ENCODE measurements at regions not wholly inside any gene's neighbourhood (a gene's known extent, or its start where the extent isn't known, plus 50 kb on each side); places are given as distances from the start of the nearest gene placed in this dataset.

DNA sequence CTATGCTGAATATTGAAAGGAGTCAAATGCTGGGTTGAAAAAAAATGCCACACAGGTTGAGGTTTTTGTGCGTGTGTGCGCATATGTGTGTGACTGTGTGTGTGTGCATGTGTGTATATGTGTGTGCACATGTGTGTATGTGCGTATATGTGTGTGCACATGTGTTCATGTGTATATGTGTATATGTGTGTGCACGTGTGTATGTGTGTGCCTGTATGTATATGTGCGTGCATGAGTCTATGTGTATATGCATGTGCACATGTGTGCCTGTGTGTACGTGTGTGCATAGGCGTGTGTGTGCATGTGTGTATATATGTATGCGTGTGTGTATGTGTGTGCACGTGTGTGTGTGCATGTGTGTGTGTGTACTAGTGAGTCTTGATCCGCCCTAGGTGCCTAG is 655.7 kb downstream of the AACS start:
- intact Hi-C loops (cut with DNase I), result no loop called here
- ATAC-seq (ENCODE audit: poor library complexity) (no peak), DNase-seq (no peak)

- DNase-seq (no peak), ATAC-seq (ENCODE audit: poor library complexity) (no peak)
- intact Hi-C loops (cut with DNase I), result no loop called here
These were observed 668.9 kb downstream of the AACS start for GRCh38 chr12:125734137-125734536.

GRCh38 chr12:125738211-125738610 is 673.0 kb downstream of the AACS start:
- ATAC-seq (ENCODE audit: poor library complexity) (no peak), DNase-seq (no peak)
- intact Hi-C loops (cut with DNase I), result no loop called here

GRCh38 chr12:125742413-125742812 is 677.2 kb downstream of the AACS start:
- intact Hi-C loops (cut with DNase I), result no loop called here
- DNase-seq (no peak), ATAC-seq (ENCODE audit: poor library complexity) (no peak)

DNA sequence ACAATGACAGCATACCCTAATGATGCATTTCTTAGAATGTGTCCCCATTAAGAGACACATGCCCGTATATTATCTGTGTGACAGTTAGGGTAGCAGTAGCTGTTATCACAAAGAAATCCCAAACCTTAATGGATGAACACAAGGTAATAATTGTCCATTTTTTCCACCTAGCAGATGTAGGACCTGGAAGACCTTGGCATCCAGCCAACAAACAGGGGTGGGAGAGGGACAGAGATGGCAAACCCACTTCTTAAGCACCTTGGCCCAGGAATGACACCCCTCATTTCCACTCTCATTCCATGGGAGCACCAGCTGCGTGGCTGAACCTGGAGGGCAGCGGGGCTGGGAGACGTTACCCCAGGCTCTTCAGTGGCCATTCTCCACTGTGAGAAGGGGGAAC is 679.0 kb downstream of the AACS start:
- ATAC-seq (ENCODE audit: poor library complexity), result no peak
- no peak for DNase-seq
- intact Hi-C loops (cut with DNase I), result no loop called here

- intact Hi-C loops (cut with DNase I), result no loop called here
- no peak for DNase-seq
- peak; percentile 62 for ATAC-seq (ENCODE audit: poor library complexity)
These were observed 690.3 kb downstream of the AACS start for GRCh38 chr12:125755512-125755911.

- no peak for ATAC-seq (ENCODE audit: poor library complexity)
- intact Hi-C loops (cut with DNase I), result no loop called here
These were observed 700.9 kb downstream of the AACS start for GRCh38 chr12:125766091-125766490.

GRCh38 chr12:125772403-125772802 is 707.2 kb downstream of the AACS start:
- intact Hi-C loops (cut with DNase I), result no loop called here
- DNase-seq (no peak), ATAC-seq (ENCODE audit: poor library complexity) (no peak)

More at GRCh38 chr12:125766091-125766490, 700.9 kb downstream of the AACS start:
- no peak for DNase-seq

GRCh38 chr12:125773033-125773640 is 707.9 kb downstream of the AACS start:
- intact Hi-C loops (cut with DNase I), result no loop called here
- no peak for DNase-seq
- no peak for ATAC-seq (ENCODE audit: poor library complexity)

DNA sequence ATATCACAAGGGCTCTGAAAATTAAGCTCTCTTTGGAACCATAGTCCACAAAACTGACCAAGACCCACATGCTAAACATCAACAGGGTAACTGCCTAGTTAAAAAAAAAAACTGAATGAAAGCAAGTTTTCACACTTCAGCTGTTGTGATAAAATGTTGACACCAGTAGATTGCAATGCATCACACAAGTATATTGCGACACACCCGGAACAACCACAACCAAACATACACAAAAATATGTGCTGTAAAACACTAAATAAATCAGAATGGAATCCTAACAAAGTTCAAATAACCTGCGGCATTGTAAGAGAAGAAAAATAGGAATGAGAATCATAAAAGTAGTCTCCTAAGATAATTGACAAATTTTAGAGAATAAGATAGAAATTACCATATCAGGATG is 710.3 kb downstream of the AACS start:
- DNase-seq (no peak), ATAC-seq (ENCODE audit: poor library complexity) (no peak)
- intact Hi-C loops (cut with DNase I), result no loop called here

DNA sequence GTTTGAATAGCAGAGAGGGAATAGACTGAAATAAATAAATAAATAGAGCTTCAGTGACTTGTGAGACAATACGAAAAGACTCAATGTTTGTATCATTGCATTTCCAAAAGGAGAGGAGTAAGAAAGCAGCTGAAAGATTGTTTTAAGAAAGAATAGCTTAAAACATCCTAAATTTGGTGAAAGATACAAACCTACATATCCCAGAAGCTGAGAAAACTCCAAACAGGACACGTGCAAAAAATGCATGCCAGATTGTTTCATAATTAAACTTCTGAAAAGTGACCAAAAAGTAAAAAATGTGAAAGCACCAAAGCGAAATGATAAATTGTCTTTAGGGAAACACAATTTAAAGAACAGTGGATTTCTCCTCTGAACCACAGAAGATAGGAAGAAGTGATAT is 711.0 kb downstream of the AACS start:
- ATAC-seq (ENCODE audit: poor library complexity), result no peak
- DNase-seq, result no peak
- intact Hi-C loops (cut with DNase I), result no loop called here

GRCh38 chr12:125786143-125786542 is 720.9 kb downstream of the AACS start:
- intact Hi-C loops (cut with DNase I), result no loop called here
- DNase-seq (no peak), ATAC-seq (ENCODE audit: poor library complexity) (no peak)

DNA sequence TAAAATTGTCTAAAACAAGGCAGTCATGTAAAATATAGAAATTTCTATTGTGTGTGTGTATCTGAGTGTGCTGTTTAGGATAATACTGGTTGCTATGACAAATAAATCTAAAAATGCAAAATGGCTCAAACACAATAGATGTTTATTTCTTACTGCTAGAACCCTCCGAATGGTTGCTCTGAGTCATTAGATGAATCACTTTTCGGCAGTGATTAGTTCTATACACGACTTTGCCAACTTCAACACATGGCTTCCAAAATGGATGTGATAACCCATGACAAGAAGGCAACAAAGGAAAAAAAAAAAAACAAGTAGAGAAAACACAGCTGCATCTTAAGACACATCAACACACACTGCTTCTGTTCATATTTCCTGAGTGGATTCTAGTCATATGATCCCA is 729.2 kb downstream of the AACS start:
- intact Hi-C loops (cut with DNase I), result no loop called here
- no peak for DNase-seq
- ATAC-seq (ENCODE audit: poor library complexity), result no peak

DNA sequence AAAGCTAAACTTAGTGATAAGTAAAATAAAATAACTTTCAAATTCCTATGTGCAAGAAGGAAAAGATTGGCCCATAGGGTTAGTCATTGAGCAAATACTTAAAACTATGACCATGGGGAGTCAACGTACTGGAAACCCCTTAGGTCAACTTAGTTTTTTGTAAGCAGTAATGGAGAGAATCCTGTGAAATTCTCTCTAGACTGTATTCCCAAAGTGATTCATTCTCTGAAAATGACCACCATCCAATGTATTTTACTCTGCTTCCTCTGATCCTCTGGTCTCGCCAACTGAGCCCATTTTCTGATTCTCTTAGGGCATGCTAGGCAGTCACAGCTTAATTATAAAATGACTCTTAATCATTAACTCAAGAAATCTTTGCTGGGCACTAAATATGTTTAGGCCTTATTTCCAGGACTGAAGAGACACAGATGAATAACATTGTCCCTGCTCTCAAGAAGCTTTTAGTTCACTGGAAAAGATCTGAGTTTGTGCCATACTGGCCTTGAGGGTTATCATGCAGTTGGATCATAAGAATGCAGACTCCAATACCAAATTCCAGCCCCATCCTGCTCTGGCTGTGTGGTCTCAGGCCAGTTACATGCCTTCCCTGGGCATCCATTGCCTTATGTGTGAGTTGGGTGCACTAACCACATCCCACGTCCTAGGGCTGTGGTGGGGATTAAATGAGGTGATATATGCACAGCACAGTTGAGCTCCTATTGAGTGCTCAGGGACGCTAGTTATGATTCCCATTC is 732.4 kb downstream of the AACS start:
- intact Hi-C loops (cut with DNase I), result no loop called here
- no peak for DNase-seq
- ATAC-seq (ENCODE audit: poor library complexity), result no peak

DNA sequence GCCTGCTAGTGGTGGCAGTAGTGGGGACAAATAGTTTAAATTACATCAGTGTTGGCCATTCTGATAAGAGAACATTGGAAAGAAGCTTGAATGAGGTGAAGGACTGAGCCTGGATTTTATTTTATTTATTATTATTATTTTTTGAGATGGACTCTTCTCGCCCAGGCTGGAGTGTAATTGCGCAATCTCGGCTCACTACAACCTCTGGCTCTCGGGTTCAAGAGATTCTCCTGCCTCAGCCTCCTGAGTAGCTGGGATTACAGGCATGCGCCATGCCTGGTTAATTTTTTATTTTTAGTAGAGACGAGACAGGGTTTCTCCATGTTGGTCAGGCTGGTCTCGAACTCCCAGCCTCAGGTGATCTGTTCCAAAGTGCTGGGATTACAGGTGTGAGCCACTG is 739.4 kb downstream of the AACS start:
- ATAC-seq (ENCODE audit: poor library complexity), result no peak
- no peak for DNase-seq
- intact Hi-C loops (cut with DNase I), result no loop called here

DNA sequence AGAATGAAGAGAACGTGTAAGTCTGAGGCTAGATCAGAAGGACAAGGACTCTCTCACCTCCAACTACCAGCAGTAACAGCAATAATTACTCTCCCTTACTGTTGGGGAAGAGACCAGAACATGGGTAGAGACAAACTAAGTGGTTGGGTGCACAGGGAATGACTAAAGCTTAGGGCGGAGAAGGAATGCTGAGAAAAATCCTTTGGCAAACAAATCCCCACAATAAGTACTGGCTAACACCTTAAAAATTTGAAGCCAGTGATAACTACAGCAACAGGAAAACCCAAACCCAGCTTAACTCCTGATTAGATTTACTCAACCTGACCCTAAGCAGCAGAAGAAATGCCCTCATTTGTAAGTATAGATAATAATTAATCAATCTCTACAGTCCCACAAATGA is 759.0 kb downstream of the AACS start:
- DNase-seq, result no peak
- intact Hi-C loops (cut with DNase I), result no loop called here

DNA sequence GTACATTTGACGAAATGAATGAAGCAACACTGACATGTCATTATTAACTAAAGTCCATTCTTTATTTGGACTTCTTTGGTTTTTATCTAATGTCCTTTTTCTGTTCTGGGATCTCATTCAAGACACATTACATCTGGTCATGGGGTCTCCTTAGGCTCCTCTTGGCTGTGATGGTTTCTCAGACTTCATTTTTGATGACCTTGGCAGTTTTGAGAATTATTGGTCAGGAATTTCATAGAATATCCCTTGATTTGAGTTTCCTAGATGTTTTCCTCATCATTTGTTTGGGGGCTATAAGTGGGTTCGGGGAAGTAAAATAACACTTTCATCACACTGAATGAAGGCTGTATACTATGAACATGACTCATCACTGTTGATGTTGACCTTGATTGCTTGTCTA is 770.6 kb downstream of the AACS start:
- intact Hi-C loops (cut with DNase I), result no loop called here
- DNase-seq, result no peak
- no peak for ATAC-seq (ENCODE audit: poor library complexity)

More for the DNA sequence above, 759.0 kb downstream of the AACS start:
- no peak for ATAC-seq (ENCODE audit: poor library complexity)

DNA sequence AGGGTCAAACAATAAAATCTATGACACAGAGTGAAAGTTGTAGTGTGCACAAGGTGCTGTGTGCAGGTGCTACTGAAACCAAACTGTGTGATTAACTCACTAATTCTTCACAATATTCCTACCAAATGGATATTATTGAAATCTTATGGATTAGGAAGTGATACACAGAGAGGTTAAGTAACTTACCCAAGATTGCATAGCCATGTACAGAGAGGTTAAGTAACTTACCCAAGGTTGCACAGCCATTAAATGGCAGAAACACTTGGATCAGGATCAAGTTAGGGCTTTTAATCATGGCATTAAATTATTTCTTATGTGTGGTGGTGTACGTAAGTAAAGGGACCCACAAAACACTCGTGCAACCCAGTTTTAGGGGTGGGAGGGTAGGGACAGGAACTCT is 771.4 kb downstream of the AACS start:
- no peak for ATAC-seq (ENCODE audit: poor library complexity)
- intact Hi-C loops (cut with DNase I), result no loop called here
- DNase-seq, result no peak

DNA sequence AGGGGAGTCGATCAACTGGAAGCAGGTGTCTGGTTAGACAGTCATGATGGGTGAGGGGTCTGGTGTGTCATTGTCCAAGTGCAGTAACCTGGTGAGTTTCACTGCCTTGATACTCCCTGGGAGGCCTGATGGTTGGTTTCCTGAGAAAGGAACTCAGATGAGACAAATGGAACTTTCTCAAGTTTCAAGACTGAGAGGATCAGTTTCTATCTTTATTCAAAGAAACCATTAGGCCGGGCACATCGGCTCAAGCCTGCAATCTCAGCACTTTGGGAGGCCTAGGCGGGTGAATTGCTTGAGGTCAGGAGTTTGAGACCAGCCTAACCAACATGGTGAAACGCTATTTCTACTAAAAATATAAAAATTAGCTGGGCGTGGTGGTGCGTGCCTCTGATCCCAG is 776.1 kb downstream of the AACS start:
- intact Hi-C loops (cut with DNase I), result no loop called here
- no peak for DNase-seq
- no peak for ATAC-seq (ENCODE audit: poor library complexity)

- intact Hi-C loops (cut with DNase I), result no loop called here
- ATAC-seq (ENCODE audit: poor library complexity) (no peak), DNase-seq (no peak)
These were observed 786.9 kb downstream of the AACS start for GRCh38 chr12:125852116-125852515.

DNA sequence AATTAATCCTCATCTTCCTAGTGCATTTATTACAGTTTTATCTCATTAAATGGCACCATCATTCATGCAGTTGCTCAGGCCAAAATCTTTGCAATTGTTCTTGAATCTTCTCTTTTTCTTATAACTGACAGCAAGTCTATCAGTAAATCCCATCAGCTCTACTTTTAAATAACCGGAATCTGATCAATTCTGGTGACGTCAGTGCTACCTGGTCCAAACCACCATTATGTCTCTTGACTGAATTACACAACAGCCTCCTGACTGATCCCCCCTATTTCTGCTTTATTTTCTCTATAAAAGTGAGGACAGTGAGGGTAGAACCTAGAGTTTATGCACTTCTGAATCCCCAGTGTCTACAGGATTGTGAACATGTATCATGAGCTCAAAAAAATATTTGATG is 787.4 kb downstream of the AACS start:
- DNase-seq, result no peak
- intact Hi-C loops (cut with DNase I), result no loop called here
- no peak for ATAC-seq (ENCODE audit: poor library complexity)

Measured in Right ventricle myocardium superior (tissue), 1 donor.